Neural cell (in vitro differentiated cells): ENCODE measurements at regions not wholly inside any gene's neighbourhood (a gene's known extent, or its start where the extent isn't known, plus 50 kb on each side); places are given as distances from the start of the nearest gene placed in this dataset.

ENCODE experiments used
- H2AFZ ChIP-seq: fragments of 200-600, 300-800 bp; sonication (generic), shearing (Covaris generic); 2 replicates; pipeline ENCODE4 v1.6.0; 2014; ENCODE audit warnings: low read depth, mild to moderate bottlenecking, antibody characterized with exemption, low read length, moderate library complexity
- H3F3A ChIP-seq: fragments of 200-600 bp; shearing (Covaris generic); 2 replicates; pipeline ENCODE4 v1.6.1; 2016; ENCODE audit warnings: mild to moderate bottlenecking, moderate library complexity, mixed read lengths, antibody characterized with exemption, low read length; ENCODE audit not compliant: insufficient read depth, poor library complexity, severe bottlenecking
- H3K27ac ChIP-seq: fragments of 200-600, 300-800 bp; sonication (generic), shearing (Covaris generic); 2 replicates; pipeline ENCODE4 v1.5.1; 2014; ENCODE audit warnings: mild to moderate bottlenecking, low read length, moderate library complexity
- H3K27me3 ChIP-seq: fragments of 300-800, 200-600 bp; sonication (generic), shearing (Covaris generic); 2 replicates; pipeline ENCODE4 v1.6.0; 2014; ENCODE audit warnings: mild to moderate bottlenecking, low read depth, low read length, moderate library complexity; ENCODE audit not compliant: insufficient read depth
- H3K36me3 ChIP-seq: fragments of 300-800, 200-600 bp; sonication (generic), shearing (Covaris generic); 2 replicates; pipeline ENCODE4 v1.5.1; 2014; ENCODE audit warnings: mild to moderate bottlenecking, antibody characterized with exemption, low read length, moderate library complexity; ENCODE audit not compliant: insufficient read depth
- H3K4me2 ChIP-seq: fragments of 300-800, 200-600 bp; sonication (generic), shearing (Covaris generic); 2 replicates; pipeline ENCODE4 v1.6.0; 2014; ENCODE audit warnings: mild to moderate bottlenecking, low read length
- H3K4me3 ChIP-seq: fragments of 300-800, 200-600 bp; sonication (generic), shearing (Covaris generic); 2 replicates; pipeline ENCODE4 v1.5.1; 2014; ENCODE audit warnings: mild to moderate bottlenecking, low read length, moderate library complexity
- H3K79me2 ChIP-seq: fragments of 200-600 bp; shearing (Covaris generic); replicated peaks from 2 replicates; pipeline ENCODE4 v1.6.0; 2014; ENCODE audit warnings: mild to moderate bottlenecking, low read length, moderate library complexity; ENCODE audit not compliant: insufficient read depth
- H3K9ac ChIP-seq: fragments of 300-800, 200-600 bp; sonication (generic), shearing (Covaris generic); 2 replicates; pipeline ENCODE4 v1.6.1; 2016; ENCODE audit warnings: mild to moderate bottlenecking, low read length, mixed read lengths
- H3K9me2 ChIP-seq: fragments of 200-600 bp; shearing (Covaris generic); 2 replicates; pipeline ENCODE4 v1.6.1; 2016; ENCODE audit warnings: mild to moderate bottlenecking, low read length, mixed read lengths; ENCODE audit not compliant: insufficient read depth
- H3K9me3 ChIP-seq: fragments of 200-600, 300-800 bp; sonication (generic), shearing (Covaris generic); 2 replicates; pipeline ENCODE4 v1.6.1; 2016; ENCODE audit warnings: mild to moderate bottlenecking, mixed run types, low read length, moderate library complexity, mixed read lengths
- H4K20me1 ChIP-seq: fragments of 200-600 bp; shearing (Covaris generic); 2 replicates; pipeline ENCODE4 v1.6.1; 2016; ENCODE audit warnings: mild to moderate bottlenecking, mixed run types; ENCODE audit not compliant: insufficient read depth
- EP300 ChIP-seq: fragments of 450-650 bp; conservative IDR thresholded peaks from 2 replicates; pipeline ENCODE4 v1.6.1; 2014; ENCODE audit warnings: antibody characterized with exemption, mild to moderate bottlenecking, moderate library complexity; ENCODE audit not compliant: poor library complexity, severe bottlenecking
- EZH2 ChIP-seq: fragments of 200-600, 300-800 bp; shearing (Covaris generic), sonication (generic); IDR thresholded peaks from 2 replicates; pipeline ENCODE4 v1.6.1; 2014; ENCODE audit warnings: antibody characterized with exemption, low read length, borderline replicate concordance, mild to moderate bottlenecking; ENCODE audit not compliant: insufficient read depth, poor library complexity, severe bottlenecking
- MXI1 ChIP-seq: fragments of 450-650 bp; conservative IDR thresholded peaks from 2 replicates; pipeline ENCODE4 v1.6.1; 2014; ENCODE audit warnings: antibody characterized with exemption, mild to moderate bottlenecking; ENCODE audit not compliant: poor library complexity, severe bottlenecking
- POLR2AphosphoS5 ChIP-seq: IDR thresholded peaks from 2 replicates; pipeline ENCODE4 v1.6.1; 2012
- RAD21 ChIP-seq: fragments of 450-650 bp; conservative IDR thresholded peaks from 2 replicates; pipeline ENCODE4 v1.6.1; 2014; ENCODE audit warnings: antibody characterized with exemption, mild to moderate bottlenecking, moderate library complexity
- SMC3 ChIP-seq: fragments of 450-650 bp; conservative IDR thresholded peaks from 2 replicates; pipeline ENCODE4 v1.6.1; 2014; ENCODE audit warnings: antibody characterized with exemption, mild to moderate bottlenecking, moderate library complexity; ENCODE audit not compliant: poor library complexity
- TAF1 ChIP-seq: IDR thresholded peaks from 2 replicates; pipeline ENCODE4 v1.6.1; 2012; ENCODE audit warnings: low read depth
- TF ChIP-seq, protein P1 (sequence below): IDR thresholded peaks from 2 replicates; pipeline ENCODE4 v1.6.1; 2012; ENCODE audit warnings: borderline replicate concordance
- TF ChIP-seq, protein P2 (sequence below): fragments of 450-650 bp; IDR thresholded peaks from 2 replicates; pipeline ENCODE4 v1.5.1; 2014; ENCODE audit warnings: antibody characterized with exemption, mild to moderate bottlenecking, moderate library complexity; ENCODE audit not compliant: poor library complexity, severe bottlenecking

DNA sequence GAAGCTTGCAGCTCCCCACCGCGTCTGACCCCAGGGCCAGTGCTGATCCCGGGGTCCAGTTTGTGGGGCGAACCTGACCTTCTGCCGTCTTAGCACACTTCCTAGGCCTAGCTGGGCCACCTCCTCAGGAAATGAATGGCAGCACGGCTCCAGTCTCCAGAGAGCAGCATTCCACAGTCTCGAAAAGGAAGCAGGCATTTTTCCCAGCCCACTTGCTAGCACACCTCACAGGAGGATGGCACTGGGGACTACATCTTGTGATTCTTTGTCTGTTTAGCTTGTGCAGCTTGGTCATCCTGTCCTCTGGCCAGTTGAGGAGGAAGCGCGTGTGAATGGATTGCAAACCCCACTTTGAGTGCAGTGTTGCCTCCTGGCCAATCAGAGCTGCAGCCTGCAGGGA lies 308.0 kb upstream of the IRX2 start:
- Histone ChIP-seq H3K27ac (no peak overlapping the region), H2AFZ (no peak overlapping the region)
- TF ChIP-seq RAD21 (no peak), TAF1 (no peak), POLR2AphosphoS5 (no peak), EZH2 (no peak), EP300 (no peak), SMC3 (no peak), MXI1 (no peak)
- TF ChIP-seq, protein P1, sequence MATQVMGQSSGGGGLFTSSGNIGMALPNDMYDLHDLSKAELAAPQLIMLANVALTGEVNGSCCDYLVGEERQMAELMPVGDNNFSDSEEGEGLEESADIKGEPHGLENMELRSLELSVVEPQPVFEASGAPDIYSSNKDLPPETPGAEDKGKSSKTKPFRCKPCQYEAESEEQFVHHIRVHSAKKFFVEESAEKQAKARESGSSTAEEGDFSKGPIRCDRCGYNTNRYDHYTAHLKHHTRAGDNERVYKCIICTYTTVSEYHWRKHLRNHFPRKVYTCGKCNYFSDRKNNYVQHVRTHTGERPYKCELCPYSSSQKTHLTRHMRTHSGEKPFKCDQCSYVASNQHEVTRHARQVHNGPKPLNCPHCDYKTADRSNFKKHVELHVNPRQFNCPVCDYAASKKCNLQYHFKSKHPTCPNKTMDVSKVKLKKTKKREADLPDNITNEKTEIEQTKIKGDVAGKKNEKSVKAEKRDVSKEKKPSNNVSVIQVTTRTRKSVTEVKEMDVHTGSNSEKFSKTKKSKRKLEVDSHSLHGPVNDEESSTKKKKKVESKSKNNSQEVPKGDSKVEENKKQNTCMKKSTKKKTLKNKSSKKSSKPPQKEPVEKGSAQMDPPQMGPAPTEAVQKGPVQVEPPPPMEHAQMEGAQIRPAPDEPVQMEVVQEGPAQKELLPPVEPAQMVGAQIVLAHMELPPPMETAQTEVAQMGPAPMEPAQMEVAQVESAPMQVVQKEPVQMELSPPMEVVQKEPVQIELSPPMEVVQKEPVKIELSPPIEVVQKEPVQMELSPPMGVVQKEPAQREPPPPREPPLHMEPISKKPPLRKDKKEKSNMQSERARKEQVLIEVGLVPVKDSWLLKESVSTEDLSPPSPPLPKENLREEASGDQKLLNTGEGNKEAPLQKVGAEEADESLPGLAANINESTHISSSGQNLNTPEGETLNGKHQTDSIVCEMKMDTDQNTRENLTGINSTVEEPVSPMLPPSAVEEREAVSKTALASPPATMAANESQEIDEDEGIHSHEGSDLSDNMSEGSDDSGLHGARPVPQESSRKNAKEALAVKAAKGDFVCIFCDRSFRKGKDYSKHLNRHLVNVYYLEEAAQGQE = no peak
- TF ChIP-seq, protein P2, sequence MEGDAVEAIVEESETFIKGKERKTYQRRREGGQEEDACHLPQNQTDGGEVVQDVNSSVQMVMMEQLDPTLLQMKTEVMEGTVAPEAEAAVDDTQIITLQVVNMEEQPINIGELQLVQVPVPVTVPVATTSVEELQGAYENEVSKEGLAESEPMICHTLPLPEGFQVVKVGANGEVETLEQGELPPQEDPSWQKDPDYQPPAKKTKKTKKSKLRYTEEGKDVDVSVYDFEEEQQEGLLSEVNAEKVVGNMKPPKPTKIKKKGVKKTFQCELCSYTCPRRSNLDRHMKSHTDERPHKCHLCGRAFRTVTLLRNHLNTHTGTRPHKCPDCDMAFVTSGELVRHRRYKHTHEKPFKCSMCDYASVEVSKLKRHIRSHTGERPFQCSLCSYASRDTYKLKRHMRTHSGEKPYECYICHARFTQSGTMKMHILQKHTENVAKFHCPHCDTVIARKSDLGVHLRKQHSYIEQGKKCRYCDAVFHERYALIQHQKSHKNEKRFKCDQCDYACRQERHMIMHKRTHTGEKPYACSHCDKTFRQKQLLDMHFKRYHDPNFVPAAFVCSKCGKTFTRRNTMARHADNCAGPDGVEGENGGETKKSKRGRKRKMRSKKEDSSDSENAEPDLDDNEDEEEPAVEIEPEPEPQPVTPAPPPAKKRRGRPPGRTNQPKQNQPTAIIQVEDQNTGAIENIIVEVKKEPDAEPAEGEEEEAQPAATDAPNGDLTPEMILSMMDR = no peak

DNA sequence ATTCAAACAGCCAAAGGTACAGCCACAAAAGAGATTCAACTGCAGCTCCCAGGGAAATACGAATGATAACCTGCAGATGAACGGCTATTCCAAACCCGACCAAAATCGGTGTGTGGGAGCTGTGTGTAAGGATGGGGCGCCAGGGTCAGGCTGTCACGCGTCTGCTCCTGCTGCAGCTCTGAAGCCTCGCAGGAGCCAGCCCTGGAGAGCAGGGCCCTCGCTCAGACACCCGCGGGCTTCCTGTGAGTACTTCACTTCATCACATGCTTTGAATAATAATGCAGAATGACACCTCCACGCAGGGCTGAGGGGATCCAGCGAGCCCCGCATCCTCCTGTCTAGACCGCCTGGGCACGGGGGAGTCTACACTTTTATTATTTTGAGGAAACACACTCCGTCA lies 307.5 kb upstream of the IRX2 start:
- no peak overlapping the region for H3K27ac ChIP-seq
- H3K36me3 ChIP-seq = no peaks in the 10 kb centered on the region
- no peaks in the 10 kb centered on the region for H3K27me3 ChIP-seq
- no peak overlapping the region for H3K9ac ChIP-seq
- H2AFZ ChIP-seq = no peak overlapping the region
- peaks cover 7% of the 10 kb centered on the region for H3K9me3 ChIP-seq
- H3K4me3 ChIP-seq = no peak overlapping the region
- TF ChIP-seq RAD21 (no peak), SMC3 (no peak)
- H3F3A ChIP-seq = no peaks in the 10 kb centered on the region
- no peaks in the 10 kb centered on the region for H4K20me1 ChIP-seq
- no peak overlapping the region for H3K4me2 ChIP-seq
- no peaks in the 10 kb centered on the region for H3K9me2 ChIP-seq
- no peaks in the 10 kb centered on the region for H3K79me2 ChIP-seq

More for the DNA sequence above, 308.0 kb upstream of the IRX2 start:
- no peaks in the 10 kb centered on the region for H3K27me3 ChIP-seq
- no peak overlapping the region for H3K9ac ChIP-seq
- no peaks in the 10 kb centered on the region for H3K36me3 ChIP-seq
- H3K9me2 ChIP-seq = no peaks in the 10 kb centered on the region
- peaks cover 7% of the 10 kb centered on the region for H3K9me3 ChIP-seq
- no peak overlapping the region for H3K4me2 ChIP-seq
- no peak overlapping the region for H3K4me3 ChIP-seq
- H3K79me2 ChIP-seq = no peaks in the 10 kb centered on the region
- no peaks in the 10 kb centered on the region for H3F3A ChIP-seq
- H4K20me1 ChIP-seq = no peaks in the 10 kb centered on the region

DNA sequence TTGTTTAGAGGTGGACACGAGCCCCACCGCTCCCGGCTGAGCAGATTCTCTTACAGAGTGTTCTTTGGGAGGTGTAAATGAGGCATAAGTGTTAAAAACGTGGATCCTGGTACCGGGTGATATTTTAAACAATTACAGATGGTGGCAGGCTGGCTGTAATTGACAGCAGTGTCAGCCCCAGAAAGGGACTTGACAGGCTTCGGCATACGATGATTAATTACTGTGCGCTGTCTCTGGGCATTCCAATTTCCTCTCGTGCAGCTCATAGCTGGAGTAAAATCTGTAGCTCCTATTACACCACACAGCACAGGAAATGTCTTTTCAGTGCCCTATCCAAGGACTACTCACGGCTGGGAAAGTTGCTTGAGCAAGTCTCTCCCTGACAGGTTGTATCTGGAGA lies 305.4 kb upstream of the IRX2 start:
- Histone ChIP-seq H3K9me2 (no peaks in the 10 kb centered on the region), H3K27me3 (no peaks in the 10 kb centered on the region), H3K9me3 (no peaks in the 10 kb centered on the region), H3K27ac (no peak overlapping the region), H3K9ac (no peak overlapping the region), H3F3A (no peaks in the 10 kb centered on the region), H4K20me1 (no peaks in the 10 kb centered on the region), H2AFZ (no peak overlapping the region), H3K4me3 (peak overlapping the region; percentile 42), H3K36me3 (no peaks in the 10 kb centered on the region), H3K79me2 (no peaks in the 10 kb centered on the region), H3K4me2 (peak overlapping the region; percentile 35)
- TF ChIP-seq, protein P1 = no peak
- TF ChIP-seq TAF1 = no peak
- TF ChIP-seq, protein P2 = no peak
